HEK293 (cell line): ENCODE measurements at regions not wholly inside any gene's neighbourhood (a gene's known extent, or its start where the extent isn't known, plus 50 kb on each side); places are given as distances from the start of the nearest gene placed in this dataset.

Source experiments
- CTCF ChIA-PET: fragments of 350-600 bp; formaldehyde crosslinking; extraction: SDS; loops from one replicate; lab custom pipeline; 2021; ENCODE audit warnings: antibody characterized with exemption; lab: Yijun Ruan, JAX
- POLR2A ChIA-PET: fragments of 300-600 bp; formaldehyde crosslinking; extraction: SDS; loops from one replicate; lab custom pipeline; 2020; ENCODE audit warnings: antibody characterized with exemption, inconsistent platforms; lab: Yijun Ruan, JAX
- H3K27ac ChIP-seq: fragments of 200-500 bp; sonication (Bioruptor generic); 2 replicates; pipeline ENCODE4 v1.5.1; 2014; ENCODE audit warnings: low read depth, low read length, control low read depth, inconsistent platforms; ENCODE audit errors: extremely low read depth
- H3K36me3 ChIP-seq, 2 experiments: fragments of 200-500 bp in 1 of 2; sonication (Bioruptor generic) in 1 of 2; 1 replicate in 1 of 2; 2 replicates in 1 of 2; pipeline ENCODE4 v1.5.1; 2014 to 2017; ENCODE audit warnings: inconsistent platforms in 2 of 2, low read length in 2 of 2; ENCODE audit not compliant: control insufficient read depth in 2 of 2, insufficient read depth in 1 of 2
- H3K4me1 ChIP-seq: fragments of 200-500 bp; sonication (Bioruptor generic); 2 replicates; pipeline ENCODE4 v1.5.1; 2014; ENCODE audit warnings: mild to moderate bottlenecking, low read length, inconsistent platforms; ENCODE audit not compliant: control insufficient read depth, insufficient read depth
- H3K4me3 ChIP-seq: 2 replicates; pipeline ENCODE4 v1.5.1; 2011; ENCODE audit warnings: low read depth, mild to moderate bottlenecking, control low read depth, low read length, moderate library complexity
- H3K9me3 ChIP-seq: fragments of 200-500 bp; sonication (Bioruptor generic); 2 replicates; pipeline ENCODE4 v1.5.1; 2014; ENCODE audit warnings: low read depth, low read length, inconsistent platforms; ENCODE audit not compliant: control insufficient read depth, insufficient read depth
- CTCF ChIP-seq: fragments of 450-650 bp; formaldehyde crosslinking; IDR thresholded peaks from 2 replicates; pipeline ENCODE4 v1.5.1; 2016; ENCODE audit warnings: missing biosample characterization, missing genetic modification characterization
- IKZF3 ChIP-seq: fragments of 450-650 bp; IDR thresholded peaks from 2 replicates; pipeline ENCODE4 v1.5.0; 2018; ENCODE audit warnings: missing biosample characterization, mild to moderate bottlenecking, missing genetic modification characterization, moderate library complexity
- REPIN1 ChIP-seq: fragments of 450-650 bp; formaldehyde crosslinking; IDR thresholded peaks from 2 replicates; pipeline ENCODE4 v1.5.1; 2017; ENCODE audit warnings: missing biosample characterization, missing genetic modification characterization, low read depth
- ZBTB44 ChIP-seq: fragments of 450-650 bp; IDR thresholded peaks from 2 replicates; pipeline ENCODE4 v1.5.1; 2018; ENCODE audit warnings: missing biosample characterization, mild to moderate bottlenecking, missing genetic modification characterization
- ZBTB7A ChIP-seq: fragments of 450-650 bp; formaldehyde crosslinking; IDR thresholded peaks from 2 replicates; pipeline ENCODE4 v1.5.1; 2016; ENCODE audit warnings: low read depth, missing biosample characterization, missing genetic modification characterization
- ZEB2 ChIP-seq: fragments of 450-650 bp; formaldehyde crosslinking; IDR thresholded peaks from 2 replicates; pipeline ENCODE4 v1.5.1; 2016; ENCODE audit warnings: missing biosample characterization, missing genetic modification characterization
- ZFP37 ChIP-seq: fragments of 450-650 bp; formaldehyde crosslinking; IDR thresholded peaks from 2 replicates; pipeline ENCODE4 v1.5.1; 2016; ENCODE audit warnings: missing biosample characterization, missing genetic modification characterization
- ZNF10 ChIP-seq: fragments of 450-650 bp; formaldehyde crosslinking; IDR thresholded peaks from 2 replicates; pipeline ENCODE4 v1.5.1; 2017; ENCODE audit warnings: missing biosample characterization, missing genetic modification characterization
- ZNF133 ChIP-seq: fragments of 450-650 bp; formaldehyde crosslinking; IDR thresholded peaks from 2 replicates; pipeline ENCODE4 v1.5.1; 2016; ENCODE audit warnings: missing biosample characterization, missing genetic modification characterization
- ZNF146 ChIP-seq: fragments of 450-650 bp; formaldehyde crosslinking; IDR thresholded peaks from 2 replicates; pipeline ENCODE4 v1.5.1; 2016; ENCODE audit warnings: missing biosample characterization, missing genetic modification characterization
- ZNF16 ChIP-seq: fragments of 450-650 bp; formaldehyde crosslinking; IDR thresholded peaks from 2 replicates; pipeline ENCODE4 v1.5.1; 2016; ENCODE audit warnings: low read depth, missing biosample characterization, missing genetic modification characterization
- ZNF341 ChIP-seq: fragments of 450-650 bp; formaldehyde crosslinking; IDR thresholded peaks from 2 replicates; pipeline ENCODE4; 2016; ENCODE audit warnings: low read depth, missing biosample characterization, missing genetic modification characterization
- ZNF362 ChIP-seq: fragments of 450-650 bp; formaldehyde crosslinking; IDR thresholded peaks from 2 replicates; pipeline ENCODE4 v1.5.1; 2016; ENCODE audit warnings: missing biosample characterization, missing genetic modification characterization
- ZNF426 ChIP-seq: fragments of 450-650 bp; formaldehyde crosslinking; IDR thresholded peaks from 2 replicates; pipeline ENCODE4 v1.5.1; 2017; ENCODE audit warnings: missing biosample characterization, missing genetic modification characterization, mild to moderate bottlenecking, inconsistent platforms, moderate library complexity
- ZNF488 ChIP-seq: fragments of 450-650 bp; formaldehyde crosslinking; IDR thresholded peaks from 2 replicates; pipeline ENCODE4 v1.5.1; 2016; ENCODE audit warnings: missing biosample characterization, missing genetic modification characterization
- ZNF560 ChIP-seq: fragments of 450-650 bp; formaldehyde crosslinking; IDR thresholded peaks from 2 replicates; pipeline ENCODE4 v1.5.1; 2017; ENCODE audit warnings: missing biosample characterization, missing genetic modification characterization, borderline replicate concordance
- ZNF585B ChIP-seq: fragments of 450-650 bp; formaldehyde crosslinking; IDR thresholded peaks from 2 replicates; pipeline ENCODE4 v1.5.1; 2016; ENCODE audit warnings: missing biosample characterization, missing genetic modification characterization
- ZNF600 ChIP-seq: fragments of 450-650 bp; formaldehyde crosslinking; IDR thresholded peaks from 2 replicates; pipeline ENCODE4 v1.5.1; 2016; ENCODE audit warnings: missing biosample characterization, missing genetic modification characterization
- ZNF654 ChIP-seq: fragments of 450-650 bp; formaldehyde crosslinking; IDR thresholded peaks from 2 replicates; pipeline ENCODE4 v1.5.1; 2016; ENCODE audit warnings: low read depth, missing biosample characterization, missing genetic modification characterization
- ZNF660 ChIP-seq: fragments of 450-650 bp; IDR thresholded peaks from 2 replicates; pipeline ENCODE4 v1.5.1; 2018; ENCODE audit warnings: missing biosample characterization, mild to moderate bottlenecking, missing genetic modification characterization
- ZNF670 ChIP-seq: fragments of 450-650 bp; formaldehyde crosslinking; IDR thresholded peaks from 2 replicates; pipeline ENCODE4 v1.5.1; 2016; ENCODE audit warnings: missing biosample characterization, missing genetic modification characterization, low read depth
- ZNF692 ChIP-seq: fragments of 450-650 bp; formaldehyde crosslinking; IDR thresholded peaks from 2 replicates; pipeline ENCODE4 v1.5.1; 2016; ENCODE audit warnings: missing biosample characterization, missing genetic modification characterization

GRCh38 chr5:159442206-159442850 is 112.0 kb upstream of the IL12B start:
- TF ChIP-seq REPIN1 (tag by site-specific recombination) (no peak), ZNF362 (no peak), ZNF585B (no peak), ZNF16 (no peak), ZNF341 (tag by site-specific recombination) (peak; percentile 80), ZNF426 (tag by site-specific recombination) (no peak), ZBTB7A (no peak), ZFP37 (no peak), ZNF692 (tag by site-specific recombination) (no peak)
- POLR2A ChIA-PET = interaction anchor here (1.3 kb wide), 1 partner anchor 111 kb away, joined by 3 read pairs; no protein-coding TSS in a partner anchor
- CTCF ChIA-PET = interaction anchor here (0.7 to 6.8 kb wide), 7 partner anchors 22 to 545 kb away, joined by 3 to 68 read pairs (median 7); no protein-coding TSS in a partner anchor
- no peaks in the 10 kb centered on the region for H3K4me1 ChIP-seq
- no peak overlapping the region for H3K27ac ChIP-seq
- H3K36me3 ChIP-seq = no peaks in the 10 kb centered on the region
- H3K9me3 ChIP-seq = no peaks in the 10 kb centered on the region
- no peak overlapping the region for H3K4me3 ChIP-seq

GRCh38 chr5:159444441-159445082 is 114.3 kb upstream of the IL12B start:
- H3K36me3 ChIP-seq = no peaks in the 10 kb centered on the region
- H3K4me3 ChIP-seq = no peak overlapping the region
- H3K4me1 ChIP-seq = peaks cover 11% of the 10 kb centered on the region
- POLR2A ChIA-PET = interaction anchor here (0.5 to 2.1 kb wide), 2 partner anchors 18 to 543 kb away, joined by 3 to 8 read pairs; no protein-coding TSS in a partner anchor
- H3K27ac ChIP-seq = no peak overlapping the region
- H3K9me3 ChIP-seq = no peaks in the 10 kb centered on the region
- CTCF ChIA-PET = interaction anchor here (0.6 to 6.8 kb wide), 36 partner anchors 12 to 994 kb away, joined by 3 to 68 read pairs (median 4); partner anchors contain the start of gene ADRA1B
- TF ChIP-seq ZNF10 (tag by site-specific recombination) (peak; percentile 50; the same call in 1 of the 2 replicates), CTCF (peak; percentile 66; the same call in 1 of the 2 replicates), ZNF146 (no peak), ZBTB44 (tag by site-specific recombination) (no peak), ZNF670 (tag by site-specific recombination) (no peak), ZEB2 (tag by site-specific recombination) (0 out of 2 replicates have a peak, but pooled peaks have one; percentile 30), ZNF133 (no peak), ZNF600 (no peak), ZNF488 (tag by site-specific recombination) (no peak), IKZF3 (tag by site-specific recombination) (no peak), ZNF560 (no peak), ZNF654 (tag by site-specific recombination) (peak; percentile 93), ZNF660 (0 out of 2 replicates have a peak, but pooled peaks have one; percentile 27)
